Gastrocnemius medialis (tissue), 4 donors: ENCODE measurements at regions not wholly inside any gene's neighbourhood (a gene's known extent, or its start where the extent isn't known, plus 50 kb on each side); places are given as distances from the start of the nearest gene placed in this dataset.

Experiments
- CTCF ChIP-seq, 5 experiments: fragments of 450-650 bp in 3 of 5; fragments of 200-600 bp in 2 of 5; sonication (generic) in 2 of 5; IDR thresholded peaks in 4 of 5; conservative IDR thresholded peaks in 1 of 5; 1 replicate in 4 of 5; 2 replicates in 1 of 5; pipeline ENCODE4 v1.5.1; 2016 to 2019; ENCODE audit warnings: antibody characterized with exemption in 5 of 5, mild to moderate bottlenecking in 3 of 5, moderate library complexity in 3 of 5
- POLR2A ChIP-seq, 2 donors: fragments of 450-650 bp; IDR thresholded peaks; one replicate each; pipeline ENCODE4 v1.6.1; 2017; ENCODE audit warnings: antibody characterized with exemption in 2 of 2, mild to moderate bottlenecking in 2 of 2, moderate library complexity in 2 of 2

GRCh38 chr9:115730396-115730795 lies 423.2 kb upstream of the PAPPA start:
- TF ChIP-seq CTCF (IDR thresholded peaks at IDR 0.05 in 4 of 5, conservative IDR thresholded peaks at IDR 0.05 in 1 of 5) = no peak
- TF ChIP-seq POLR2A (IDR thresholded peaks at IDR 0.05) = no peak
